GM21737 (cell line): ENCODE measurements at regions not wholly inside any gene's neighbourhood (a gene's known extent, or its start where the extent isn't known, plus 50 kb on each side); places are given as distances from the start of the nearest gene placed in this dataset.
"Not testable (repeated sequence)": the region's sequence is repeated elsewhere in the genome, so short reads cannot be mapped to it uniquely, and the experiment has no call there.

Source experiments
- ATAC-seq: cut with Tn5 transposase; IDR thresholded peaks from one replicate; pipeline ENCODE4 v1.9.1; 2021; ENCODE audit warnings: mild to moderate bottlenecking, moderate library complexity; ENCODE audit not compliant: unreplicated experiment

GRCh38 chr6:169019727-169020491 is 233.7 kb downstream of the THBS2 start:
- no peak for ATAC-seq

DNA sequence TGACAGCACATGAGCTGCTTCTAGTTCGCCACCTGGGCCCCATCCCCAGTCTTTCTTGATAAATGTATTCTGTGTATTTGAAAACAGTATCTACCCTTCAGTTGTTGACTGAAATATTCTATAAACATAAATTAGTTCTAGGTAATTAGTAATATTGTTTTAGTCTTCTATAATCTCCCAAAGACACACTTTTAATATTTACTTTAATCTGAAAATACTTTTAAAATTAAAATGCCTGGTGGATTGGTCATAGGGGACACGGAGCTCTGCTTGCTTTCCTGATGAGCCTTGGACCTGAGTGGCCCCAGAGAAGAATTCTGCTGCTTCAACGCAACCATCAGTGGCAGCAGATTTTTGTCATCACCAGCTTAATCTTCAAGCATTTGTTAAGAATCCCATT is 234.5 kb downstream of the THBS2 start:
- no peak for ATAC-seq

DNA sequence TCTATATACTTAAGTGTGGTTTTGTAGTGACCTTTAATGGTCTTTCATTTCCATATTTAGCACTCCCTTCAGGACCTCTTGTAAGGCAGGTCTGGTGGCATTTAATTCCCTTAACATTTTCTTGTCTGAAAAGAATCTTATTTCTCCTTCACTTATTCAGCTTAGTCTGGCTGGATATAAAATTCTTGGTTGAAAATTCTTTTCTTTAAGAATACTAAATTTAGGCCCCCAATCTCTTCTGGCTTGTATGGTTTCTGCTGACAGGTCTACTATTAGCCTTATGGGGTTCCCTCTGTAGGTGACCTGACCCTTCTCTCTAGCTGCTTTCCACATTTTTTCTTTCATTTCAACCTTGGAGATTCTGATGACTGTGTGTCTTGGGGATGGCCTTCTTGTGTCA is 236.9 kb downstream of the THBS2 start:
- ATAC-seq: no peak

DNA sequence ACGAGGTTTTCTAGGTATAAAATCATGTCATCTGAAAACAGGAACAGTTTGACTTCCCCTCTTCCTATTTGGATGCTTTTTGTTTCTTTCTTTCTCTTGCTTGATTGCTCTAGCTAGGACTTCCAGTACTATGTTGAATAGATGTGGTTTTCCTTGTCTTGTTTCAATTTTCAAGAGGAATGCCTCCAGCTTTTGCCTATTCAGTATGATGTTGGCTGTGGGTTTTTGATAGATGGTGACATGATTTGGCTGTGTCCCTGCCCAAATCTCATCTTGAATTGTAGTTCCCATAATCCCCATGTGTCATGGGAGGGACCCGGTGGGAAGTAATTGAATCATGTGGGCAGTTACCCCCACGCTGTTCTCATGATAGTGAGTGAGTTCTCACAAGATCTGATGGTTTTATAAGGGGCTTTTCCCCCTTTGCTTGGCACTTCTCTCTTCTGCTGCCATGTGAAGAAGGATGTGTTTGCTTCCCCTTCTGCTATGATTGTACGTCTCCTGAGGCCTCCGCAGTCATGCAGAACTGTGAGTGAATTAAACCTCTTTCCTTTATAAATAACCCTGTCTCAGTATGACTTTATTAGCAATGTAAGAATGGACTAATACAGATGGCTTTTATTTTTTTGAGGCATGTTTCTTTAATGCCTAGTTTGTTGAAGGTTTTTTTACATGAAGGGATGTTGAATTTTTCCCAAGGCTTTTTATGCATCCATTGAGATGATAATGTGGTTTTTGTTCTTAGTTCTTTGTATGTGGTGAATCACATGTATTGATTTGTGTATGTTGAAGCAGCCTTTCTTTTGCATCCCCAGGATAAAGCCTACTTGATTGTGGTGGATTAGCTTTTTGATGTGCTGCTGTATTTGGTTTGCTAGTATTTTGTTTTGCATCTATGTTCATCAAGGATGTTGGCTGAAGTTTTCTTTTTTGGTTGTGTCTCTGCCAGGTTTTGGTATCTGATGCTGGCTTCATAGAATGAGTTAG is 239.1 kb downstream of the THBS2 start:
- no peak for ATAC-seq

GRCh38 chr6:169009628-169010027 is 244.0 kb downstream of the THBS2 start:
- ATAC-seq: no peak

DNA sequence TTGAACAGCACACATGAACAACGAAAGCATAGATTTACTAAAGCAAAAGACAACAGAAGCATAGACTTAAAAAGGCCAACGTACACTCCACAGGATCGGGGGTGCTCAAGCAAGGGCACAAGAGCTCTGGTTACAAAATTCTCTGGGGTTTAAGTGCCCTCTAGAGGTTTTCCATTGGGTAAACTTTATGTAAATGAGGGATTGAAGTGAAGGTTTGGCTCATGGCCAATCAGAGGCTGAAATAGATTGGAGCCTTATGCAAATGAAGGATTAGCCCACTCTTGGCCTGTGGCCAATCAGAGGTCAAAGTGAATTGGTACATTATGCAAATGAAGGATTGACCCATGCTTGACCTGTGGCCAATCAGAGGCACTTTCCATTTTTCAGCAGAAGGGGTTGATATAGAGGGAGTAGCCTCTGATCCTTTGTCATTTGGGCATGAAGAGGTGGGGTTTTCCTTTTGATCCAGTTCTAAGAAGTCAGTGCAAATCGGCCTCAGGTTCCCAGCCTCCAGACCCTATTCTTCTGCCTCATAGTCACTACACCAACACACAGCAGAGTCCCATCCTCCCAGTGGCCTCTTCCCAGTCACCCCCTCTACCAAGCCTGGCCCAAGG is 244.9 kb downstream of the THBS2 start:
- no peak for ATAC-seq

DNA sequence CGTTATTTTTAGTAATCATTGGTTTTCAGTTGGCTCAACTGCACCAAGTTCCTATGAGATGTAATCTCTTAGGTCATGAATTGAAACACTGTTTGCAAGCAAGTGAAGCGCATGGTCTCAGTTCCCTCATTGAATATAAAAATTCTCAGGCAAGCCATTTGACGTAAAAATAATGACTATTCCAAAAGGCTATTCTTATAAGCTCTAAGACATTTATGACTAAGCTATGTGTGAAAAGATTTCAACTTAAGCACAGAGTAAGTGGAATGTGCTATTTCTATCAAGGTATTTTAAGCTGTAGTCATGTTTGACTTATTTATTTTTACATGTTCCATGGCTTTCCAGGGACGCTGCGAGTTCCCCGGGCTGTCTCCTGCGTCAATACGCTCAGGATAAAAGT is 248.5 kb downstream of the THBS2 start:
- no peak for ATAC-seq

GRCh38 chr6:169000022-169000421 is 253.6 kb downstream of the THBS2 start:
- no peak for ATAC-seq

GRCh38 chr6:168999392-168999791 is 254.3 kb downstream of the THBS2 start:
- no peak for ATAC-seq

DNA sequence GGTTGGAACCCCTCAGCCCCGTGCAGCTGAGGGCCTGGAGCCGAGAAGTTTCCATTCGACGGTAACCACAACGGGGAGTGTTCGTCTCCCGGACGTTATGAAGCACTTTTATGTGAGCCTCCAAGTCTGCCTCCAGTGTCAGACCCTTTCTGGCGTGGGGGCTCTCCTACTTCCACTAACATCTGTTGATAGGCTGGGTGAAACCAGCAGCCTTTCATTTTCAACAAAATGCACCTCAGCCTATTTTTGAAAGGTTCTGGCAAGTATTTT is 257.4 kb downstream of the THBS2 start:
- no peak for ATAC-seq

- ATAC-seq: no peak
These were observed 257.9 kb downstream of the THBS2 start for GRCh38 chr6:168995526-168996355.

GRCh38 chr6:168994956-168995355 is 258.7 kb downstream of the THBS2 start:
- ATAC-seq: no peak

- ATAC-seq: no peak
These were observed 261.1 kb downstream of the THBS2 start for GRCh38 chr6:168992446-168993144.

GRCh38 chr6:168991695-168992094 is 262.0 kb downstream of the THBS2 start:
- ATAC-seq: not testable (repeated sequence)

GRCh38 chr6:168990019-168990751 is 263.5 kb downstream of the THBS2 start:
- no peak for ATAC-seq

DNA sequence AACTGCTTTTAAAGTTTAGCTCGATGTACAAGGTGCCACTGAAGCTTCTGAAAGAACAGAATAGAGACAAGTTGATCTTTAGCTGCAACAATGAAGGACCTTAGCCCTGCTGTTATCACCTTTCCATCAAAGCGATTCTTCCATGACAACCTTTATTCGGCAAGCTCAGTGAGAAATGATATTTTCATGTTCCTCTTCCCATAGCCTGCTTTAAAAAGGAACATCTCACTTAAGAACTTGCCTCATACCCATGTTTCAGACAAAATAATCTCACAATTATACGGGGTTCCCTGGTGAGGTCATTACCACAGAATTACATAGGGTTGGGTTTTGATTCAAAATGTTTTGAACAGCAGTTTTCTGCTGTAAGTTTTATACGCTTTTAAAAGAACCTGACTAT is 264.2 kb downstream of the THBS2 start:
- no peak for ATAC-seq

- ATAC-seq: no peak
These were observed 264.8 kb downstream of the THBS2 start for GRCh38 chr6:168988801-168989200.

GRCh38 chr6:168988280-168988679 is 265.4 kb downstream of the THBS2 start:
- ATAC-seq: no peak

DNA sequence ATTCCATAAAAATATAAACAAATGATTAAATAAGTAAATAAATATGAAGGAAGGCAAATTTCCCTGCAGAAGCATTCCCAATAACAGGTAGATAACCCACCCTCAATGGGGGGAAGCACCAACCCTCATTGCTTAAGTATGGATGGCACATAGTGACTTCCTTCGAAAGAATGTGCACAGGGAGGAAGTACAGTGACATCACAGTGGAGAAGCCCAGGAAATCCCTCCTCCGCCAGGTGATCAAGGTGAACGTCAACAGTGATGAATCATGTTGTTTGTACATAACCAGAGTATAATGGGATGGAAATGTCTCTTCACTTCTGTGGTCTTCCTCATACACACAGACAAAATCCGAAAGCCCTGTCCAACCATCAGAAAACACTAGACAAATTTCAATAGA is 267.9 kb downstream of the THBS2 start:
- no peak for ATAC-seq

DNA sequence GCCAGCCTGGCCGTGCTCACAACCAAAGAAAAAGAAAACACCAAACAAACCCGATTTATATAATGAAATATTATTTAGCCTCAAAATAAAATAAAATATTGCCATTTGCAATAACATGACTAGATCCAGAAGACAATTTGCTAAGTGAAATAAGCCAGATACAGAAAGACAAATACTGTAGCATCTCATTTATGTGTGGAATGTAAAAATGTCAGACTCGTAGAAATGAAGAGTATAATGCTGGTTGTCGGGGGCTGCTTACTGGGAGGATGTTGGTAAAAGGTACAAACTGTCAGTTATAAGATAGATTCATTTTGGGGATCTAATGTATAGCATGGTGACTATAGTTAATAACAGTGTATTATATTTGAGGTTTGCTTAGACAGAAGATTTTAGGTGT is 269.7 kb downstream of the THBS2 start:
- no peak for ATAC-seq
